Esophagus muscularis mucosa (tissue), 4 donors: ENCODE measurements at regions not wholly inside any gene's neighbourhood (a gene's known extent, or its start where the extent isn't known, plus 50 kb on each side); places are given as distances from the start of the nearest gene placed in this dataset.

ENCODE experiments used
- DNase-seq: peaks from one replicate; pipeline ENCODE4 v3.0.0-alpha.2; 2017; ENCODE audit errors: extremely low spot score
- H3K27ac ChIP-seq, 4 donors: fragments of 200-600 bp; sonication (generic); replicated peaks in 1 of 4; 1 replicate in 3 of 4; 2 replicates in 1 of 4; pipeline ENCODE4 v1.5.1; 2016 to 2019; ENCODE audit warnings: mild to moderate bottlenecking in 1 of 4
- H3K27me3 ChIP-seq, 4 donors: fragments of 200-600 bp; sonication (generic); one replicate each; pipeline versions ENCODE4 v1.5.1 to v1.6.0; 2016 to 2019
- H3K36me3 ChIP-seq, 4 donors: fragments of 200-600 bp; sonication (generic); one replicate each; pipeline ENCODE4 v1.5.1; 2016 to 2019
- H3K4me1 ChIP-seq, 4 donors: fragments of 200-600 bp; sonication (generic); one replicate each; pipeline ENCODE4 v1.5.1; 2016 to 2019
- H3K4me3 ChIP-seq, 4 donors: fragments of 200-600 bp; sonication (generic); 1 replicate in 2 of 4; 2 replicates in 2 of 4; pipeline ENCODE4 v1.5.1; 2016 to 2019; ENCODE audit warnings: mild to moderate bottlenecking in 4 of 4, moderate library complexity in 1 of 4
- H3K9me3 ChIP-seq, 4 donors: fragments of 200-600 bp; sonication (generic); 1 replicate in 3 of 4; 2 replicates in 1 of 4; pipeline ENCODE4 v1.5.1; 2016 to 2019
- CTCF ChIP-seq, 3 experiments: fragments of 200-600 bp in 2 of 3; fragments of 450-650 bp in 1 of 3; sonication (generic) in 2 of 3; IDR thresholded peaks; one replicate each; pipeline ENCODE4 v1.5.1; 2017 to 2019; ENCODE audit warnings: antibody characterized with exemption in 3 of 3, mild to moderate bottlenecking in 2 of 3, moderate library complexity in 1 of 3
- EP300 ChIP-seq: sonication (generic); formaldehyde crosslinking; IDR thresholded peaks from one replicate; pipeline ENCODE4 v1.6.1; 2017; ENCODE audit warnings: antibody characterized with exemption
- POLR2A ChIP-seq: fragments of 450-650 bp; IDR thresholded peaks from one replicate; pipeline ENCODE4 v1.6.1; 2017; ENCODE audit warnings: antibody characterized with exemption, moderate library complexity, mild to moderate bottlenecking, low read depth
- POLR2AphosphoS5 ChIP-seq, 2 donors: sonication (generic); formaldehyde crosslinking; IDR thresholded peaks; one replicate each; pipeline ENCODE4 v1.6.1; 2017; ENCODE audit warnings: antibody characterized with exemption in 2 of 2
- WGBS: methylation state at CpG from one replicate; pipeline ENCODE4 v1.1.5; 2018; 5-methylcytosine and 5-hydroxymethylcytosine counted together
- intact Hi-C: fragments of 100-400 bp; cut with DNase I; formaldehyde crosslinking; loops from one replicate; pipeline ENCODE4 v1.15.1; 2023

- H3K4me3 ChIP-seq = no peak overlapping the region
- H3K27me3 ChIP-seq = no peaks in the 10 kb centered on the region
- peaks cover 0 to 7% (median 6%) of the 10 kb centered on the region in 4 donors for H3K4me1 ChIP-seq
- DNase-seq = no peak
- H3K9me3 ChIP-seq = no peaks in the 10 kb centered on the region
- no peak for TF ChIP-seq POLR2A
- no peak for TF ChIP-seq EP300
- TF ChIP-seq POLR2AphosphoS5 (IDR thresholded peaks at IDR 0.05) = no peak
- no peak for TF ChIP-seq CTCF (IDR thresholded peaks at IDR 0.05)
- H3K36me3 ChIP-seq = no peaks in the 10 kb centered on the region
- H3K27ac ChIP-seq = no peak overlapping the region
- intact Hi-C loops = no loop called here
- 94% methylated on average over 5 of the region's 5 CpGs for WGBS
These were observed 101.4 kb downstream of the LACC1 start for GRCh38 chr13:43981091-43981490.

GRCh38 chr13:43981512-43982301 is 102.0 kb downstream of the LACC1 start:
- TF ChIP-seq EP300 (no peak), CTCF (IDR thresholded peaks at IDR 0.05) (no peak), POLR2AphosphoS5 (IDR thresholded peaks at IDR 0.05) (no peak), POLR2A (no peak)
- Histone ChIP-seq H3K4me3 (no peak overlapping the region), H3K9me3 (no peaks in the 10 kb centered on the region), H3K4me1 (peaks cover 6 to 13% (median 9%) of the 10 kb centered on the region in 4 donors), H3K27ac (no peak overlapping the region), H3K27me3 (no peaks in the 10 kb centered on the region), H3K36me3 (no peaks in the 10 kb centered on the region)
- no peak for DNase-seq
- 95% methylated on average over 3 of the region's 3 CpGs for WGBS
- intact Hi-C loops = no loop called here

- TF ChIP-seq POLR2A (no peak), EP300 (no peak), POLR2AphosphoS5 (IDR thresholded peaks at IDR 0.05) (no peak), CTCF (IDR thresholded peaks at IDR 0.05) (no peak)
- Histone ChIP-seq H3K4me1 (peaks cover 9 to 13% (median 11%) of the 10 kb centered on the region in 4 donors), H3K4me3 (no peak overlapping the region), H3K27ac (no peak overlapping the region), H3K9me3 (no peaks in the 10 kb centered on the region), H3K27me3 (no peaks in the 10 kb centered on the region), H3K36me3 (no peaks in the 10 kb centered on the region)
- no peak for DNase-seq
- WGBS = 74% methylated on average over 7 of the region's 7 CpGs
- intact Hi-C loops = no loop called here
These were observed 103.7 kb downstream of the LACC1 start for GRCh38 chr13:43983373-43983772.

GRCh38 chr13:43984292-43984691 is 104.6 kb downstream of the LACC1 start:
- Histone ChIP-seq H3K4me1 (peaks cover 9 to 14% (median 11%) of the 10 kb centered on the region in 4 donors), H3K27me3 (no peaks in the 10 kb centered on the region), H3K4me3 (no peak overlapping the region), H3K27ac (no peak overlapping the region), H3K9me3 (no peaks in the 10 kb centered on the region), H3K36me3 (no peaks in the 10 kb centered on the region)
- no peak for DNase-seq
- intact Hi-C loops = no loop called here
- TF ChIP-seq CTCF (IDR thresholded peaks at IDR 0.05) = no peak
- TF ChIP-seq POLR2A = no peak
- no peak for TF ChIP-seq POLR2AphosphoS5 (IDR thresholded peaks at IDR 0.05)
- no peak for TF ChIP-seq EP300
- 96% methylated on average over 2 of the region's 2 CpGs for WGBS
